Loucy (cell line): ENCODE measurements at regions not wholly inside any gene's neighbourhood (a gene's known extent, or its start where the extent isn't known, plus 50 kb on each side); places are given as distances from the start of the nearest gene placed in this dataset.

ENCODE experiments used
- CTCF ChIP-seq: fragments of 200-600 bp; sonication (generic); conservative IDR thresholded peaks from 2 replicates; pipeline ENCODE4 v1.5.1; 2014; ENCODE audit warnings: mild to moderate bottlenecking, antibody characterized with exemption, low read length
- EZH2phosphoT487 ChIP-seq: fragments of 200-600 bp; IDR thresholded peaks from 2 replicates; pipeline ENCODE4 v1.6.1; 2018; ENCODE audit warnings: antibody characterized with exemption, mild to moderate bottlenecking, moderate library complexity, borderline replicate concordance

GRCh38 chr2:217601601-217602000 is 401.2 kb downstream of the TNS1 start:
- no peak for TF ChIP-seq CTCF
- TF ChIP-seq EZH2phosphoT487 = no peak
